ENCODE measurements at regions not wholly inside any gene's neighbourhood (a gene's known extent, or its start where the extent isn't known, plus 50 kb on each side); places are given as distances from the start of the nearest gene placed in this dataset.

- TF ChIP-seq, protein P1, sequence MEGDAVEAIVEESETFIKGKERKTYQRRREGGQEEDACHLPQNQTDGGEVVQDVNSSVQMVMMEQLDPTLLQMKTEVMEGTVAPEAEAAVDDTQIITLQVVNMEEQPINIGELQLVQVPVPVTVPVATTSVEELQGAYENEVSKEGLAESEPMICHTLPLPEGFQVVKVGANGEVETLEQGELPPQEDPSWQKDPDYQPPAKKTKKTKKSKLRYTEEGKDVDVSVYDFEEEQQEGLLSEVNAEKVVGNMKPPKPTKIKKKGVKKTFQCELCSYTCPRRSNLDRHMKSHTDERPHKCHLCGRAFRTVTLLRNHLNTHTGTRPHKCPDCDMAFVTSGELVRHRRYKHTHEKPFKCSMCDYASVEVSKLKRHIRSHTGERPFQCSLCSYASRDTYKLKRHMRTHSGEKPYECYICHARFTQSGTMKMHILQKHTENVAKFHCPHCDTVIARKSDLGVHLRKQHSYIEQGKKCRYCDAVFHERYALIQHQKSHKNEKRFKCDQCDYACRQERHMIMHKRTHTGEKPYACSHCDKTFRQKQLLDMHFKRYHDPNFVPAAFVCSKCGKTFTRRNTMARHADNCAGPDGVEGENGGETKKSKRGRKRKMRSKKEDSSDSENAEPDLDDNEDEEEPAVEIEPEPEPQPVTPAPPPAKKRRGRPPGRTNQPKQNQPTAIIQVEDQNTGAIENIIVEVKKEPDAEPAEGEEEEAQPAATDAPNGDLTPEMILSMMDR (conservative IDR thresholded peaks at IDR 0.05; ENCODE audit: low read length): no peak
- no peak overlapping the region for H3K4me3 ChIP-seq (ENCODE audit: low read length)
- DNase-seq (ENCODE audit: low read depth): no peak
These were observed 304.7 kb downstream of the CNTN3 start for GRCh38 chr3:74309716-74310115.

- no peak for DNase-seq (ENCODE audit: low read depth)
- TF ChIP-seq, protein P1 (conservative IDR thresholded peaks at IDR 0.05; ENCODE audit: low read length): no peak
- no peak overlapping the region for H3K4me3 ChIP-seq (ENCODE audit: low read length)
These were observed 310.0 kb downstream of the CNTN3 start for GRCh38 chr3:74304424-74304823.

GRCh38 chr3:74303711-74304110 lies 310.7 kb downstream of the CNTN3 start:
- H3K4me3 ChIP-seq (ENCODE audit: low read length): no peak overlapping the region
- DNase-seq (ENCODE audit: low read depth): no peak
- TF ChIP-seq, protein P1 (conservative IDR thresholded peaks at IDR 0.05; ENCODE audit: low read length): no peak

GRCh38 chr3:74302969-74303368 lies 311.5 kb downstream of the CNTN3 start:
- TF ChIP-seq, protein P1 (conservative IDR thresholded peaks at IDR 0.05; ENCODE audit: low read length): no peak
- no peak for DNase-seq (ENCODE audit: low read depth)
- no peak overlapping the region for H3K4me3 ChIP-seq (ENCODE audit: low read length)

DNA sequence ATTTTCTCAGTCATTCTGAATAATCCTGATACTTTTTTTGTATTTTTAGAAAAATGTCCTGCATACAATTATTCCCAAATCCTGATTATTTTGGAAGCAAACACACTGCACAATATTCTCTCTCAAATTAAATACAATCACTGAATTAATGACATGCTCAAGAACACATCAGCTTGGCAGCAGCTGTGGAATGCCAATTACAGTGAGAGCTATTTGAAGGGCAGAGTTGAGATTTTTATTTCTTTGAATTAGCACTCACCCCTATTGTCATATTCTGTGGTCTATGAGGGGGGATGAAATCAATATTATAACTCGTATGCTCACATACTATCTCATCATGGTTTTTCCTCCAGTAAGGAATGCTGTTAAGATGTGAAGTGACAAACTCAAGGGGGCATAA lies 312.2 kb downstream of the CNTN3 start:
- TF ChIP-seq, protein P1 (conservative IDR thresholded peaks at IDR 0.05; ENCODE audit: low read length): no peak
- no peak for DNase-seq (ENCODE audit: low read depth)

GRCh38 chr3:74301056-74301455 lies 313.4 kb downstream of the CNTN3 start:
- TF ChIP-seq, protein P1 (conservative IDR thresholded peaks at IDR 0.05; ENCODE audit: low read length): no peak
- no peak overlapping the region for H3K4me3 ChIP-seq (ENCODE audit: low read length)
- DNase-seq (ENCODE audit: low read depth): no peak

More for the DNA sequence above, 312.2 kb downstream of the CNTN3 start:
- no peak overlapping the region for H3K4me3 ChIP-seq (ENCODE audit: low read length)

DNA sequence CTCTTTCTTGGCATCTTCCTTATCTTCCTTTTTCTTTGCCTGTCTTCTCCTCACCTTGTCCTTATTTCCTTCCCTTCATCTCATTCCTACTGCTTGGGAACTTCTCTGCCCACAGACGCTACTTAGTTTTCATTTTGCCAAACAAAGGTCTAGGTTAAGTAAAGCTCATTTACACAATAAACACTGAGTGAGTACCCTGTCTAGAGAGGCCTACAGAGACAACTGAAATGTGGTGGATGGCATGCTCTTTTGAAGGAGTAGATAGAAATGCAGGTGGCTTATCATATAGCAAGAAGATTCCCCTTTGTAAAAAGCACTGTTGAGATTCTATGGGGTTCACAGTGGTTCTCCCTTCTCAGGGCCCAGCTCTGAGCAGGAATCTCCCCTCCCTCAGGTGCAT lies 319.0 kb downstream of the CNTN3 start:
- TF ChIP-seq, protein P1 (conservative IDR thresholded peaks at IDR 0.05; ENCODE audit: low read length): no peak
- no peak overlapping the region for H3K4me3 ChIP-seq (ENCODE audit: low read length)

More for the DNA sequence above, 319.0 kb downstream of the CNTN3 start:
- DNase-seq (ENCODE audit: low read depth): no peak
